HG03521 (cell line): ENCODE measurements at regions not wholly inside any gene's neighbourhood (a gene's known extent, or its start where the extent isn't known, plus 50 kb on each side); places are given as distances from the start of the nearest gene placed in this dataset.
"Not testable (repeated sequence)": the region's sequence is repeated elsewhere in the genome, so short reads cannot be mapped to it uniquely, and the experiment has no call there.

Source experiments
- ATAC-seq: cut with Tn5 transposase; IDR thresholded peaks from one replicate; pipeline ENCODE4 v1.9.1; 2021; ENCODE audit warnings: mild to moderate bottlenecking, moderate library complexity; ENCODE audit not compliant: unreplicated experiment

- not testable (repeated sequence) for ATAC-seq
Observed at GRCh38 chr16:88145824-88146405, 194.7 kb downstream of the BANP start.

- not testable (repeated sequence) for ATAC-seq
Observed at GRCh38 chr16:88148078-88148477, 196.8 kb downstream of the BANP start.

GRCh38 chr16:88148682-88149081, 197.4 kb downstream of the BANP start:
- ATAC-seq = not testable (repeated sequence)

GRCh38 chr16:88149158-88149603, 197.9 kb downstream of the BANP start:
- ATAC-seq = not testable (repeated sequence)

GRCh38 chr16:88149663-88150062, 198.4 kb downstream of the BANP start:
- ATAC-seq = not testable (repeated sequence)

- ATAC-seq = not testable (repeated sequence)
Observed at GRCh38 chr16:88150456-88151128, 199.4 kb downstream of the BANP start.

- not testable (repeated sequence) for ATAC-seq
Observed at GRCh38 chr16:88151129-88151499, 199.9 kb downstream of the BANP start.

- ATAC-seq = not testable (repeated sequence)
Observed at GRCh38 chr16:88151859-88152843, 200.9 kb downstream of the BANP start.

- ATAC-seq = not testable (repeated sequence)
Observed at GRCh38 chr16:88152879-88153278, 201.6 kb downstream of the BANP start.

- not testable (repeated sequence) for ATAC-seq
Observed at GRCh38 chr16:88153516-88153915, 202.3 kb downstream of the BANP start.

GRCh38 chr16:88154886-88155285, 203.7 kb downstream of the BANP start:
- not testable (repeated sequence) for ATAC-seq

- not testable (repeated sequence) for ATAC-seq
Observed at GRCh38 chr16:88155681-88156080, 204.4 kb downstream of the BANP start.

- not testable (repeated sequence) for ATAC-seq
Observed at GRCh38 chr16:88156640-88157283, 205.5 kb downstream of the BANP start.

GRCh38 chr16:88157686-88158085, 206.5 kb downstream of the BANP start:
- ATAC-seq = not testable (repeated sequence)

GRCh38 chr16:88158256-88159045, 207.2 kb downstream of the BANP start:
- ATAC-seq = not testable (repeated sequence)

GRCh38 chr16:88159046-88159896, 208.0 kb downstream of the BANP start:
- not testable (repeated sequence) for ATAC-seq

- not testable (repeated sequence) for ATAC-seq
Observed at GRCh38 chr16:88159897-88160335, 208.7 kb downstream of the BANP start.

GRCh38 chr16:88161191-88161590, 210.0 kb downstream of the BANP start:
- not testable (repeated sequence) for ATAC-seq
